Smooth muscle cell (in vitro differentiated cells): ENCODE measurements at regions not wholly inside any gene's neighbourhood (a gene's known extent, or its start where the extent isn't known, plus 50 kb on each side); places are given as distances from the start of the nearest gene placed in this dataset.

ENCODE experiments used
- DNase-seq: peaks from one replicate; lab custom pipeline; 2025; ENCODE audit not compliant: unreplicated experiment; lab: John Stamatoyannopoulos, UW
- H2AFZ ChIP-seq: fragments of 200-600 bp; sonication (generic); 2 replicates; pipeline ENCODE4 v1.6.0; 2016; ENCODE audit warnings: antibody characterized with exemption, low read depth, mild to moderate bottlenecking
- H3F3A ChIP-seq: fragments of 200-600 bp; sonication (generic); 2 replicates; pipeline ENCODE4 v1.6.0; 2017; ENCODE audit warnings: antibody characterized with exemption, low read depth
- H3K27ac ChIP-seq: fragments of 200-600 bp; sonication (generic); 2 replicates; pipeline ENCODE4 v1.5.1; 2016; ENCODE audit warnings: low read depth, mild to moderate bottlenecking
- H3K27me3 ChIP-seq: fragments of 200-600 bp; sonication (generic); 2 replicates; pipeline ENCODE4 v1.6.1; 2016; ENCODE audit warnings: low read depth, mild to moderate bottlenecking
- H3K36me3 ChIP-seq: fragments of 200-600 bp; sonication (generic); 2 replicates; pipeline ENCODE4 v1.5.1; 2016; ENCODE audit warnings: low read depth
- H3K4me1 ChIP-seq: fragments of 200-600 bp; sonication (generic); 2 replicates; pipeline ENCODE4 v1.5.1; 2016; ENCODE audit warnings: low read depth
- H3K4me2 ChIP-seq: fragments of 200-600 bp; sonication (generic); 2 replicates; pipeline ENCODE4 v1.6.0; 2016; ENCODE audit warnings: mild to moderate bottlenecking
- H3K4me3 ChIP-seq: fragments of 200-600 bp; sonication (generic); 2 replicates; pipeline ENCODE4 v1.5.1; 2016; ENCODE audit warnings: mild to moderate bottlenecking
- H3K79me2 ChIP-seq: fragments of 200-600 bp; sonication (generic); 2 replicates; pipeline ENCODE4 v1.6.0; 2016; ENCODE audit warnings: low read depth, mild to moderate bottlenecking
- H3K9ac ChIP-seq: fragments of 200-600 bp; sonication (generic); 2 replicates; pipeline ENCODE4 v1.6.0; 2016; ENCODE audit warnings: low read depth
- H3K9me3 ChIP-seq: fragments of 200-600 bp; sonication (generic); replicated peaks from 2 replicates; pipeline ENCODE4 v1.5.1; 2016; ENCODE audit warnings: low read depth
- H4K20me1 ChIP-seq: fragments of 200-600 bp; sonication (generic); 2 replicates; pipeline ENCODE4 v1.6.0; 2016; ENCODE audit warnings: low read depth
- WGBS: methylation state at CpG from one replicate; pipeline ENCODE4 v1.1.7; 2016; ENCODE audit warnings: low lambda C conversion rate; 5-methylcytosine and 5-hydroxymethylcytosine counted together
- TF ChIP-seq, protein P1 (sequence below): fragments of 200-600 bp; sonication (generic); IDR thresholded peaks from 2 replicates; pipeline ENCODE4 v1.5.1; 2017; ENCODE audit warnings: borderline replicate concordance, mild to moderate bottlenecking, antibody characterized with exemption; ENCODE audit not compliant: insufficient read depth, poor library complexity, severe bottlenecking

DNA sequence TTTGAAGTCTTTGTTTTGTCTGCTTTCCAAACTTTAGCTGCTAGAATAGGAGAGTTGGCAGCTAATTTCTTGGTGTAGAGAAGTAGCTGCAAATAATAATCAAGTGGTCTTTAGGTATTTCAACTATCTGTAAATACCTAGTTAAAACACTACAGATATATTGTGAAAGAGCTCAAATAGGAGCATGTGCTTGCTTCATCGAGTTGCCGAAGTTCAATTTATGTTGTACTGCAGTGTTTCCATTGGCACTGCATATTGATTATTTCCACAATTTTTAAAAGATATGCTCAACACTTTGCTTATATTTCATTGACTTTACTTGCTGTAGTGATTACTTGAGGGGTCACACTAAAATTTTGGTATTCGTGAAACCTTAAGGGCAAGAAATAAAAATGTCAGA, 131.6 kb upstream of the BMP4 start:
- H3K36me3 ChIP-seq, result no peaks in the 10 kb centered on the region
- H3K9ac ChIP-seq, result no peak overlapping the region
- no peak overlapping the region for H3K27ac ChIP-seq
- no peaks in the 10 kb centered on the region for H3K9me3 ChIP-seq
- H3K27me3 ChIP-seq, result no peaks in the 10 kb centered on the region
- no peaks in the 10 kb centered on the region for H4K20me1 ChIP-seq
- H3K4me1 ChIP-seq, result no peaks in the 10 kb centered on the region
- H3K4me2 ChIP-seq, result no peak overlapping the region
- no peaks in the 10 kb centered on the region for H3F3A ChIP-seq
- 89% methylated on average over 3 of the region's 3 CpGs for WGBS
- H2AFZ ChIP-seq, result no peak overlapping the region
- no peak overlapping the region for H3K4me3 ChIP-seq
- no peak for DNase-seq
- TF ChIP-seq, protein P1, sequence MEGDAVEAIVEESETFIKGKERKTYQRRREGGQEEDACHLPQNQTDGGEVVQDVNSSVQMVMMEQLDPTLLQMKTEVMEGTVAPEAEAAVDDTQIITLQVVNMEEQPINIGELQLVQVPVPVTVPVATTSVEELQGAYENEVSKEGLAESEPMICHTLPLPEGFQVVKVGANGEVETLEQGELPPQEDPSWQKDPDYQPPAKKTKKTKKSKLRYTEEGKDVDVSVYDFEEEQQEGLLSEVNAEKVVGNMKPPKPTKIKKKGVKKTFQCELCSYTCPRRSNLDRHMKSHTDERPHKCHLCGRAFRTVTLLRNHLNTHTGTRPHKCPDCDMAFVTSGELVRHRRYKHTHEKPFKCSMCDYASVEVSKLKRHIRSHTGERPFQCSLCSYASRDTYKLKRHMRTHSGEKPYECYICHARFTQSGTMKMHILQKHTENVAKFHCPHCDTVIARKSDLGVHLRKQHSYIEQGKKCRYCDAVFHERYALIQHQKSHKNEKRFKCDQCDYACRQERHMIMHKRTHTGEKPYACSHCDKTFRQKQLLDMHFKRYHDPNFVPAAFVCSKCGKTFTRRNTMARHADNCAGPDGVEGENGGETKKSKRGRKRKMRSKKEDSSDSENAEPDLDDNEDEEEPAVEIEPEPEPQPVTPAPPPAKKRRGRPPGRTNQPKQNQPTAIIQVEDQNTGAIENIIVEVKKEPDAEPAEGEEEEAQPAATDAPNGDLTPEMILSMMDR, result no peak
- H3K79me2 ChIP-seq, result no peaks in the 10 kb centered on the region

DNA sequence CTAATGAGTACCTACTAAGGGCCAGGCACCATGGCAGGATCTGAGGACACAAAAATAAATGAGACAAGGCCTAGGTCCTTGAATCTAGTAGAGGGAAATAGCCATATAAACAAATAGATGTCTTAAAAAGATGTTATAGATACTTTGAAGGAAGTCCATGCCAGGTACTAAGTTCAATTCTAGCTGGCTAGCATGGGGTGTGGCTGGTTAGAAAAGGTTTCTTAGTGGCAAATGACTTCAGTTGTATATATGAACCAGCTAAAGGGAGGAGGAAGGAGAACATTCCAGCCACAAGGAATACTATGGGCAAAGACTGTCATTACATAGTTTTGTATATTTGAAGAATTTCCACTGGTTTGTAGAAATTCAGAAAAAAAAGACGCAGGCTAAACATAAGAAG, 133.6 kb upstream of the BMP4 start:
- 96% methylated on average over 1 of the region's 1 CpG for WGBS

DNA sequence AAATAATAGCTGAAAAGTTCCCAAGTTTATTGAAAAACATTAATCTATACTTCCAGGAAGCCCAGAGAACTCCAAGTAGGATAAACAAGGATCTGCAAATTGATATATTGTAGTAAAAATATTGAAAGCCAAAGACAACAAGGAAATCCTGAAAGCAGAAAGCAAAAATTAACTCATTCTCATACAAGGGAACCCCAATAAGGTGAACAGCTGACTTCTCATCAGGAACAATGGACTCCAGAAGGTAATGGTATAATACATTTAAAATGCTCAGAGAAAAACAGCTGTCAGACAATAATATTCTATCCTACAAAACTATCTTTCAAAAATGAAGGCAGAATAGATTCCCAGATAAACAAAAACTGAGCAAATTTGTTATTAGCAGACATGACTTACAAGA, 138.1 kb upstream of the BMP4 start:
- H3K27ac ChIP-seq, result no peak overlapping the region
- H3K36me3 ChIP-seq, result no peaks in the 10 kb centered on the region
- H3K4me3 ChIP-seq, result no peak overlapping the region
- peaks cover 11% of the 10 kb centered on the region for H3K9me3 ChIP-seq
- TF ChIP-seq, protein P1, result no peak
- no peak overlapping the region for H3K4me2 ChIP-seq
- DNase-seq, result no peak
- no peaks in the 10 kb centered on the region for H3K79me2 ChIP-seq
- no peak overlapping the region for H3K9ac ChIP-seq
- no peaks in the 10 kb centered on the region for H3F3A ChIP-seq
- H4K20me1 ChIP-seq, result no peaks in the 10 kb centered on the region
- H3K27me3 ChIP-seq, result no peaks in the 10 kb centered on the region
- H2AFZ ChIP-seq, result no peak overlapping the region
- no peaks in the 10 kb centered on the region for H3K4me1 ChIP-seq

More for the DNA sequence above, 133.6 kb upstream of the BMP4 start:
- no peak overlapping the region for H3K4me3 ChIP-seq
- no peaks in the 10 kb centered on the region for H3K4me1 ChIP-seq
- no peaks in the 10 kb centered on the region for H3K36me3 ChIP-seq
- H3K9me3 ChIP-seq, result peaks cover 11% of the 10 kb centered on the region
- H3K27ac ChIP-seq, result no peak overlapping the region
- H3F3A ChIP-seq, result no peaks in the 10 kb centered on the region
- H3K27me3 ChIP-seq, result no peaks in the 10 kb centered on the region
- no peak overlapping the region for H2AFZ ChIP-seq
- DNase-seq, result no peak
- H4K20me1 ChIP-seq, result no peaks in the 10 kb centered on the region
- H3K9ac ChIP-seq, result no peak overlapping the region
- no peak overlapping the region for H3K4me2 ChIP-seq
- TF ChIP-seq, protein P1, result no peak
- H3K79me2 ChIP-seq, result no peaks in the 10 kb centered on the region

DNA sequence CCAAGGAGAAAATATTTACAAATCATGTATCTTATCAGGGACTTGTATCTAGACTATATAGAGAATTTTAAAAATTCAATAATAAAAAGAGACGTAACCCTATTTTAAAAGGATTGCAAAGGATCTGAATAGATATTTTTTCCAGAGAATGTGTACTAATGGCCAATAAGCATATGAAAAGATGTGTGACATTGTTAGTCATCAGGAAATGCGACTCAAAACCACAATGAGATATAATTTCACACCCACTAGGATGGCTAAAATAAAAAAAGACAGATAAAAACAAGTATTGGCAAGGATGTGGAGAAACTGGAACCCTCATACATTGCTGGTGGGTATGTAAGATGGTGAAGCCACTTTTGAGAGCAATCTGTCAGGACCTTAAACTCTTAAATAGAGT, 141.9 kb upstream of the BMP4 start:
- Histone ChIP-seq H3K27me3 (no peaks in the 10 kb centered on the region), H3K4me3 (no peak overlapping the region), H3K9ac (no peak overlapping the region), H3K27ac (no peak overlapping the region), H3K36me3 (no peaks in the 10 kb centered on the region), H2AFZ (no peak overlapping the region), H3F3A (no peaks in the 10 kb centered on the region), H4K20me1 (no peaks in the 10 kb centered on the region), H3K4me2 (no peak overlapping the region), H3K4me1 (no peaks in the 10 kb centered on the region), H3K79me2 (no peaks in the 10 kb centered on the region), H3K9me3 (peaks cover 11% of the 10 kb centered on the region)
- TF ChIP-seq, protein P1, result no peak
- DNase-seq, result no peak
- WGBS, result 76% methylated on average over 2 of the region's 2 CpGs
